ENCODE measurements at regions not wholly inside any gene's neighbourhood (a gene's known extent, or its start where the extent isn't known, plus 50 kb on each side); places are given as distances from the start of the nearest gene placed in this dataset.

GRCh38 chr12:89862511-89863445 lies 154.1 kb upstream of the ATP2B1 start (continued):
- TF ChIP-seq CUX1 (IDR thresholded peaks at IDR 0.05; ENCODE audit: insufficient replicate concordance, low read depth, low read length) = no peak
- no peak for TF ChIP-seq TCF12 (IDR thresholded peaks at IDR 0.05; ENCODE audit: low read depth, low read length)
- TF ChIP-seq ESRRA (IDR thresholded peaks at IDR 0.05; ENCODE audit: low read length) = no peak
- TF ChIP-seq E4F1 (IDR thresholded peaks at IDR 0.05; ENCODE audit: borderline replicate concordance, partially characterized antibody) = no peak
- 0 out of 2 replicates have a peak, but pooled peaks have one; percentile 46 for TF ChIP-seq SMAD5 (IDR thresholded peaks at IDR 0.05; ENCODE audit: low read depth)
- TF ChIP-seq IKZF2 (IDR thresholded peaks at IDR 0.05) = peak; percentile 71 to 82
- no peak for TF ChIP-seq ZNF274 (IDR thresholded peaks at IDR 0.05; ENCODE audit: insufficient read depth, insufficient read length)
- TF ChIP-seq RFX5 (IDR thresholded peaks at IDR 0.05; ENCODE audit: low read depth, low read length) = no peak
- TF ChIP-seq NFYA (IDR thresholded peaks at IDR 0.05; ENCODE audit: borderline replicate concordance, low read depth, low read length) = no peak
- TF ChIP-seq HCFC1 (IDR thresholded peaks at IDR 0.05; ENCODE audit: low read length) = no peak
- TF ChIP-seq ZNF384 (IDR thresholded peaks at IDR 0.05; ENCODE audit: borderline replicate concordance, low read depth, low read length) = no peak
- TF ChIP-seq SRF (IDR thresholded peaks at IDR 0.05; ENCODE audit: low read depth in 2 of 2, low read length in 2 of 2) = peak in 1 of 2 experiments; percentile 53; a peak in 1 of 4 replicates
- no peak for TF ChIP-seq PRDM15 (CRISPR knock-in tag; IDR thresholded peaks at IDR 0.05)
- no peak for TF ChIP-seq RBBP5 (conservative IDR thresholded peaks at IDR 0.05)
- TF ChIP-seq TBL1XR1 (IDR thresholded peaks at IDR 0.05; ENCODE audit: low read depth, low read length) = no peak
- 0 out of 2 replicates have a peak, but pooled peaks have one; percentile 38 for TF ChIP-seq IRF4 (IDR thresholded peaks at IDR 0.05; ENCODE audit: low read depth, low read length)
- 0 out of 2 replicates have a peak, but pooled peaks have one; percentile 37 for TF ChIP-seq SMARCA5 (IDR thresholded peaks at IDR 0.05)
- TF ChIP-seq NFIC (IDR thresholded peaks at IDR 0.05; ENCODE audit: low read depth, low read length) = no peak

All from GM12878 (cell line).